ENCODE measurements at regions not wholly inside any gene's neighbourhood (a gene's known extent, or its start where the extent isn't known, plus 50 kb on each side); places are given as distances from the start of the nearest gene placed in this dataset.

- TF ChIP-seq, protein P1, sequence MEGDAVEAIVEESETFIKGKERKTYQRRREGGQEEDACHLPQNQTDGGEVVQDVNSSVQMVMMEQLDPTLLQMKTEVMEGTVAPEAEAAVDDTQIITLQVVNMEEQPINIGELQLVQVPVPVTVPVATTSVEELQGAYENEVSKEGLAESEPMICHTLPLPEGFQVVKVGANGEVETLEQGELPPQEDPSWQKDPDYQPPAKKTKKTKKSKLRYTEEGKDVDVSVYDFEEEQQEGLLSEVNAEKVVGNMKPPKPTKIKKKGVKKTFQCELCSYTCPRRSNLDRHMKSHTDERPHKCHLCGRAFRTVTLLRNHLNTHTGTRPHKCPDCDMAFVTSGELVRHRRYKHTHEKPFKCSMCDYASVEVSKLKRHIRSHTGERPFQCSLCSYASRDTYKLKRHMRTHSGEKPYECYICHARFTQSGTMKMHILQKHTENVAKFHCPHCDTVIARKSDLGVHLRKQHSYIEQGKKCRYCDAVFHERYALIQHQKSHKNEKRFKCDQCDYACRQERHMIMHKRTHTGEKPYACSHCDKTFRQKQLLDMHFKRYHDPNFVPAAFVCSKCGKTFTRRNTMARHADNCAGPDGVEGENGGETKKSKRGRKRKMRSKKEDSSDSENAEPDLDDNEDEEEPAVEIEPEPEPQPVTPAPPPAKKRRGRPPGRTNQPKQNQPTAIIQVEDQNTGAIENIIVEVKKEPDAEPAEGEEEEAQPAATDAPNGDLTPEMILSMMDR (IDR thresholded peaks at IDR 0.05), result no peak
- TF ChIP-seq POLR2A (IDR thresholded peaks at IDR 0.05), result no peak
Observed at GRCh38 chr7:113998934-113999333, 80.1 kb upstream of the PPP1R3A start.

All from esophagus squamous epithelium (tissue), 4 donors.